ENCODE measurements at regions not wholly inside any gene's neighbourhood (a gene's known extent, or its start where the extent isn't known, plus 50 kb on each side); places are given as distances from the start of the nearest gene placed in this dataset.

GRCh38 chr11:23164022-23164421 lies 303.7 kb upstream of the CCDC179 start:
- H3K27ac ChIP-seq (ENCODE audit: low read depth, low read length), result no peak overlapping the region
- no peak overlapping the region for H3K27ac Mint-ChIP-seq
- H3K4me1 Mint-ChIP-seq, result no peaks in the 10 kb centered on the region
- peaks cover 0 to 4% (median 0%) of the 10 kb centered on the region in 5 donors for H3K36me3 Mint-ChIP-seq
- no peak overlapping the region for H3K4me3 Mint-ChIP-seq
- H3K9me3 ChIP-seq (ENCODE audit: control insufficient read depth in 2 of 3, low read length in 3 of 3), result no peaks in the 10 kb centered on the region
- ChIA-PET POLR2A (no interaction called here), CTCF (no interaction called here)
- no peaks in the 10 kb centered on the region for H3K4me1 ChIP-seq (ENCODE audit: control insufficient read depth in 2 of 2, insufficient read depth in 2 of 2, low read length in 2 of 2)
- no peak for DNase-seq
- no peak for ATAC-seq
- no peaks in the 10 kb centered on the region for H3K27me3 ChIP-seq (ENCODE audit: control insufficient read depth in 2 of 2, insufficient read depth in 2 of 2, low read length in 2 of 2)
- no peak overlapping the region for H3K4me3 ChIP-seq (ENCODE audit: low read length)
- no peaks in the 10 kb centered on the region for H3K36me3 ChIP-seq (ENCODE audit: control insufficient read depth in 2 of 3, insufficient read depth in 3 of 3, low read length in 3 of 3)
- no peaks in the 10 kb centered on the region for H3K27me3 Mint-ChIP-seq
- H3K9me3 Mint-ChIP-seq, result no peaks in the 10 kb centered on the region
- intact Hi-C loops (cut with micrococcal nuclease), result no loop called here

- Mint-ChIP-seq H3K36me3 (peaks cover 0 to 4% (median 0%) of the 10 kb centered on the region in 5 donors), H3K9me3 (no peaks in the 10 kb centered on the region), H3K27ac (no peak overlapping the region), H3K4me1 (no peaks in the 10 kb centered on the region), H3K27me3 (no peaks in the 10 kb centered on the region), H3K4me3 (no peak overlapping the region)
- ChIA-PET CTCF (no interaction called here), POLR2A (no interaction called here)
- intact Hi-C loops (cut with micrococcal nuclease), result no loop called here
- Histone ChIP-seq H3K4me1 (ENCODE audit: control insufficient read depth in 2 of 2, insufficient read depth in 2 of 2, low read length in 2 of 2) (no peaks in the 10 kb centered on the region), H3K27me3 (ENCODE audit: control insufficient read depth in 2 of 2, insufficient read depth in 2 of 2, low read length in 2 of 2) (no peaks in the 10 kb centered on the region), H3K27ac (ENCODE audit: low read depth, low read length) (no peak overlapping the region), H3K9me3 (ENCODE audit: control insufficient read depth in 2 of 3, low read length in 3 of 3) (no peaks in the 10 kb centered on the region), H3K4me3 (ENCODE audit: low read length) (no peak overlapping the region), H3K36me3 (ENCODE audit: control insufficient read depth in 2 of 3, insufficient read depth in 3 of 3, low read length in 3 of 3) (no peaks in the 10 kb centered on the region)
- DNase-seq (no peak), ATAC-seq (no peak)
Observed at GRCh38 chr11:23166376-23166775, 306.1 kb upstream of the CCDC179 start.

GRCh38 chr11:23179609-23180008 lies 319.3 kb upstream of the CCDC179 start:
- H3K27ac Mint-ChIP-seq, result no peak overlapping the region

GRCh38 chr11:23181022-23181807 lies 320.9 kb upstream of the CCDC179 start:
- no peaks in the 10 kb centered on the region for H3K36me3 ChIP-seq (ENCODE audit: control insufficient read depth in 2 of 3, insufficient read depth in 3 of 3, low read length in 3 of 3)
- H3K9me3 ChIP-seq (ENCODE audit: control insufficient read depth in 2 of 3, low read length in 3 of 3), result no peaks in the 10 kb centered on the region
- no peak overlapping the region for H3K4me3 ChIP-seq (ENCODE audit: low read length)
- H3K4me1 ChIP-seq (ENCODE audit: control insufficient read depth in 2 of 2, insufficient read depth in 2 of 2, low read length in 2 of 2), result no peaks in the 10 kb centered on the region
- POLR2A ChIA-PET, result no interaction called here
- peaks cover 0 to 6% (median 0%) of the 10 kb centered on the region in 11 donors for H3K9me3 Mint-ChIP-seq
- H3K27ac ChIP-seq (ENCODE audit: low read depth, low read length), result no peak overlapping the region
- H3K4me1 Mint-ChIP-seq, result peaks cover 0 to 8% (median 0%) of the 10 kb centered on the region in 7 donors
- ATAC-seq, result peak; percentile 38
- CTCF ChIA-PET, result no interaction called here
- no peak for DNase-seq
- no peaks in the 10 kb centered on the region for H3K27me3 ChIP-seq (ENCODE audit: control insufficient read depth in 2 of 2, insufficient read depth in 2 of 2, low read length in 2 of 2)
- no peak overlapping the region for H3K4me3 Mint-ChIP-seq
- intact Hi-C loops (cut with micrococcal nuclease), result no loop called here
- H3K36me3 Mint-ChIP-seq, result peaks cover 0 to 12% (median 0%) of the 10 kb centered on the region in 5 donors
- no peaks in the 10 kb centered on the region for H3K27me3 Mint-ChIP-seq
- H3K27ac Mint-ChIP-seq, result no peak overlapping the region

More at GRCh38 chr11:23179609-23180008, 319.3 kb upstream of the CCDC179 start:
- Histone ChIP-seq H3K9me3 (ENCODE audit: control insufficient read depth in 2 of 3, low read length in 3 of 3) (no peaks in the 10 kb centered on the region), H3K4me3 (ENCODE audit: low read length) (no peak overlapping the region), H3K36me3 (ENCODE audit: control insufficient read depth in 2 of 3, insufficient read depth in 3 of 3, low read length in 3 of 3) (no peaks in the 10 kb centered on the region), H3K27me3 (ENCODE audit: control insufficient read depth in 2 of 2, insufficient read depth in 2 of 2, low read length in 2 of 2) (no peaks in the 10 kb centered on the region), H3K27ac (ENCODE audit: low read depth, low read length) (no peak overlapping the region), H3K4me1 (ENCODE audit: control insufficient read depth in 2 of 2, insufficient read depth in 2 of 2, low read length in 2 of 2) (no peaks in the 10 kb centered on the region)
- ChIA-PET CTCF (no interaction called here), POLR2A (no interaction called here)
- Mint-ChIP-seq H3K4me1 (peaks cover 0 to 8% (median 0%) of the 10 kb centered on the region in 7 donors), H3K9me3 (peaks cover 0 to 7% (median 6%) of the 10 kb centered on the region in 11 donors), H3K36me3 (peaks cover 0 to 12% (median 5%) of the 10 kb centered on the region in 5 donors), H3K4me3 (no peak overlapping the region), H3K27me3 (no peaks in the 10 kb centered on the region)
- intact Hi-C loops (cut with micrococcal nuclease), result no loop called here
- no peak for ATAC-seq
- no peak for DNase-seq

- Histone ChIP-seq H3K27ac (ENCODE audit: low read depth, low read length) (no peak overlapping the region), H3K36me3 (ENCODE audit: control insufficient read depth in 2 of 3, insufficient read depth in 3 of 3, low read length in 3 of 3) (no peaks in the 10 kb centered on the region), H3K9me3 (ENCODE audit: control insufficient read depth in 2 of 3, low read length in 3 of 3) (no peaks in the 10 kb centered on the region), H3K4me1 (ENCODE audit: control insufficient read depth in 2 of 2, insufficient read depth in 2 of 2, low read length in 2 of 2) (no peaks in the 10 kb centered on the region), H3K4me3 (ENCODE audit: low read length) (no peak overlapping the region), H3K27me3 (ENCODE audit: control insufficient read depth in 2 of 2, insufficient read depth in 2 of 2, low read length in 2 of 2) (no peaks in the 10 kb centered on the region)
- Mint-ChIP-seq H3K4me3 (no peak overlapping the region), H3K27me3 (no peaks in the 10 kb centered on the region), H3K36me3 (peaks cover 0 to 5% (median 0%) of the 10 kb centered on the region in 5 donors), H3K27ac (no peak overlapping the region), H3K4me1 (no peaks in the 10 kb centered on the region), H3K9me3 (peaks cover 0 to 1% (median 0%) of the 10 kb centered on the region in 11 donors)
- POLR2A ChIA-PET, result no interaction called here
- intact Hi-C loops (cut with micrococcal nuclease), result no loop called here
- DNase-seq, result no peak
- CTCF ChIA-PET, result no interaction called here
- ATAC-seq, result no peak
Observed at GRCh38 chr11:23192256-23192655, 332.0 kb upstream of the CCDC179 start.

GRCh38 chr11:23201936-23202522 lies 341.8 kb upstream of the CCDC179 start:
- DNase-seq (no peak), ATAC-seq (no peak)
- intact Hi-C loops (cut with micrococcal nuclease), result no loop called here
- Mint-ChIP-seq H3K36me3 (peaks cover 0 to 9% (median 7%) of the 10 kb centered on the region in 5 donors), H3K27ac (no peak overlapping the region), H3K4me3 (no peak overlapping the region), H3K4me1 (no peaks in the 10 kb centered on the region), H3K27me3 (no peaks in the 10 kb centered on the region), H3K9me3 (peaks cover 4 to 21% (median 11%) of the 10 kb centered on the region in 11 donors)
- no peaks in the 10 kb centered on the region for H3K36me3 ChIP-seq (ENCODE audit: control insufficient read depth in 2 of 3, insufficient read depth in 3 of 3, low read length in 3 of 3)
- no peaks in the 10 kb centered on the region for H3K4me1 ChIP-seq (ENCODE audit: control insufficient read depth in 2 of 2, insufficient read depth in 2 of 2, low read length in 2 of 2)
- no peaks in the 10 kb centered on the region for H3K27me3 ChIP-seq (ENCODE audit: control insufficient read depth in 2 of 2, insufficient read depth in 2 of 2, low read length in 2 of 2)
- ChIA-PET CTCF (no interaction called here), POLR2A (no interaction called here)
- no peak overlapping the region for H3K4me3 ChIP-seq (ENCODE audit: low read length)
- H3K27ac ChIP-seq (ENCODE audit: low read depth, low read length), result no peak overlapping the region
- H3K9me3 ChIP-seq (ENCODE audit: control insufficient read depth in 2 of 3, low read length in 3 of 3), result no peaks in the 10 kb centered on the region

- H3K27me3 Mint-ChIP-seq, result no peaks in the 10 kb centered on the region
- peaks cover 0 to 8% (median 5%) of the 10 kb centered on the region in 5 donors for H3K36me3 Mint-ChIP-seq
- POLR2A ChIA-PET, result no interaction called here
- H3K4me3 Mint-ChIP-seq, result no peak overlapping the region
- Histone ChIP-seq H3K4me3 (ENCODE audit: low read length) (no peak overlapping the region), H3K36me3 (ENCODE audit: control insufficient read depth in 2 of 3, insufficient read depth in 3 of 3, low read length in 3 of 3) (no peaks in the 10 kb centered on the region), H3K9me3 (ENCODE audit: control insufficient read depth in 2 of 3, low read length in 3 of 3) (no peaks in the 10 kb centered on the region), H3K27ac (ENCODE audit: low read depth, low read length) (no peak overlapping the region), H3K4me1 (ENCODE audit: control insufficient read depth in 2 of 2, insufficient read depth in 2 of 2, low read length in 2 of 2) (no peaks in the 10 kb centered on the region), H3K27me3 (ENCODE audit: control insufficient read depth in 2 of 2, insufficient read depth in 2 of 2, low read length in 2 of 2) (no peaks in the 10 kb centered on the region)
- ATAC-seq, result no peak
- no peaks in the 10 kb centered on the region for H3K4me1 Mint-ChIP-seq
- intact Hi-C loops (cut with micrococcal nuclease), result no loop called here
- CTCF ChIA-PET, result no interaction called here
- DNase-seq, result no peak
- H3K27ac Mint-ChIP-seq, result no peak overlapping the region
- peaks cover 4 to 20% (median 11%) of the 10 kb centered on the region in 11 donors for H3K9me3 Mint-ChIP-seq
Observed at GRCh38 chr11:23202611-23203010, 342.3 kb upstream of the CCDC179 start.

Measured in naive thymus-derived CD4-positive, alpha-beta T cell (primary cell).